ENCODE measurements at regions not wholly inside any gene's neighbourhood (a gene's known extent, or its start where the extent isn't known, plus 50 kb on each side); places are given as distances from the start of the nearest gene placed in this dataset.

DNA sequence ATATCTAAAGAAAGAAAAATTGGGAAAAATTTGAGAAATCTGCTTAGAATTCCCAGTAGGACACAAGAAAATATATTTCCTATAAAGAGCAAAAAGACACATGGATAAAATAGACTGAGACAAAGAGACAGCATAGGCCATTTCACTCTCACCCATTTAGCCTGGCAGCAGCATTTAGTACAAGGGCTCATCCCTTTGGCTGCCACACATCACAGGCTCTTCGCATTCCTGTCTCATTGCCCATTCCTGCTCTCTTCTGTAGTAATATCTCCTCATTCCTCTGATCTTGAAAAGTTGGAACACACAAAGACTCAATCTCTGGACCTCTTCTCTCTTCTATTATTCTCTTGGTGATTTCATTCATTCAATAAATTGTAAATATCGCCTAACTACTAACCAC is 162.6 kb downstream of the SOX11 start:
- H3F3A ChIP-seq (ENCODE audit: low read depth) = no peaks in the 10 kb centered on the region
- no peaks in the 10 kb centered on the region for H3K36me3 ChIP-seq (ENCODE audit: insufficient read depth, low read length)
- H3K4me3 ChIP-seq (ENCODE audit: low read length, poor library complexity, severe bottlenecking) = no peak overlapping the region
- no peaks in the 10 kb centered on the region for H3K79me2 ChIP-seq (ENCODE audit: insufficient read depth, low read length)
- no peaks in the 10 kb centered on the region for H3K27me3 ChIP-seq (ENCODE audit: insufficient read depth, low read length, poor library complexity, severe bottlenecking)
- no peaks in the 10 kb centered on the region for H3K9me3 ChIP-seq (ENCODE audit: insufficient read depth, low read depth, low read length)
- TF ChIP-seq, protein P1, sequence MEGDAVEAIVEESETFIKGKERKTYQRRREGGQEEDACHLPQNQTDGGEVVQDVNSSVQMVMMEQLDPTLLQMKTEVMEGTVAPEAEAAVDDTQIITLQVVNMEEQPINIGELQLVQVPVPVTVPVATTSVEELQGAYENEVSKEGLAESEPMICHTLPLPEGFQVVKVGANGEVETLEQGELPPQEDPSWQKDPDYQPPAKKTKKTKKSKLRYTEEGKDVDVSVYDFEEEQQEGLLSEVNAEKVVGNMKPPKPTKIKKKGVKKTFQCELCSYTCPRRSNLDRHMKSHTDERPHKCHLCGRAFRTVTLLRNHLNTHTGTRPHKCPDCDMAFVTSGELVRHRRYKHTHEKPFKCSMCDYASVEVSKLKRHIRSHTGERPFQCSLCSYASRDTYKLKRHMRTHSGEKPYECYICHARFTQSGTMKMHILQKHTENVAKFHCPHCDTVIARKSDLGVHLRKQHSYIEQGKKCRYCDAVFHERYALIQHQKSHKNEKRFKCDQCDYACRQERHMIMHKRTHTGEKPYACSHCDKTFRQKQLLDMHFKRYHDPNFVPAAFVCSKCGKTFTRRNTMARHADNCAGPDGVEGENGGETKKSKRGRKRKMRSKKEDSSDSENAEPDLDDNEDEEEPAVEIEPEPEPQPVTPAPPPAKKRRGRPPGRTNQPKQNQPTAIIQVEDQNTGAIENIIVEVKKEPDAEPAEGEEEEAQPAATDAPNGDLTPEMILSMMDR (conservative IDR thresholded peaks at IDR 0.05; ENCODE audit: low read length) = no peak
- no peak for TF ChIP-seq EZH2phosphoT487 (IDR thresholded peaks at IDR 0.05; ENCODE audit: borderline replicate concordance)
- no peaks in the 10 kb centered on the region for H3K4me1 ChIP-seq (ENCODE audit: insufficient read depth, low read length, poor library complexity, severe bottlenecking)
- H3K9me2 ChIP-seq (replicated peaks; ENCODE audit: low read depth, low read length) = no peaks in the 10 kb centered on the region
- no peak overlapping the region for H3K9ac ChIP-seq (ENCODE audit: low read depth, low read length, poor library complexity, severe bottlenecking)
- no peak overlapping the region for H3K4me2 ChIP-seq (ENCODE audit: low read depth, low read length, poor library complexity, severe bottlenecking)
- H4K20me1 ChIP-seq (ENCODE audit: insufficient read depth, low read length, poor library complexity, severe bottlenecking) = no peaks in the 10 kb centered on the region
- no peak overlapping the region for H2AFZ ChIP-seq (ENCODE audit: low read length)

DNA sequence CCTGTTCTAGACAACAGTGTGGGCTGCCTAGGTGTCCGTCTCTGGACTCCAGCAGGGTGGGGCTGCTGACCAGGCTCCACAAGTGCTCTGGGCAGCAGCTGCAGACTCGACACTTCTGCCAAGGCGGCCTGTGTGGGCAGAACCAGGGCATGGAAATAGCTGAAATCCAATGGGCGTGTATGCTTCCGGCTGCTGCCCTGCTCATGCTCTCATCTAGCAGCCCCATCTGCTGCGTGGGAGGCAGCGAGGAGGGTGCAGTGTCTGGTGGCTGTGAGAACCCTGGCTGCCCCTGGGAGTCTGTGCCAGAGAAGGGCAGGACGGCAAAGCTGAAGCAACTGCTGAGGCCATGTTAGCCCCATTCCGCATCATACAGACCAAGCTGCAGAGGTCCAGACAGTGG is 174.9 kb downstream of the SOX11 start:
- Histone ChIP-seq H3K9me2 (replicated peaks; ENCODE audit: low read depth, low read length) (no peaks in the 10 kb centered on the region), H2AFZ (ENCODE audit: low read length) (no peak overlapping the region), H3F3A (ENCODE audit: low read depth) (no peaks in the 10 kb centered on the region), H3K4me1 (ENCODE audit: insufficient read depth, low read length, poor library complexity, severe bottlenecking) (no peaks in the 10 kb centered on the region), H3K9ac (ENCODE audit: low read depth, low read length, poor library complexity, severe bottlenecking) (no peak overlapping the region), H3K79me2 (ENCODE audit: insufficient read depth, low read length) (no peaks in the 10 kb centered on the region), H3K27me3 (ENCODE audit: insufficient read depth, low read length, poor library complexity, severe bottlenecking) (no peaks in the 10 kb centered on the region), H4K20me1 (ENCODE audit: insufficient read depth, low read length, poor library complexity, severe bottlenecking) (no peaks in the 10 kb centered on the region), H3K9me3 (ENCODE audit: insufficient read depth, low read depth, low read length) (no peaks in the 10 kb centered on the region), H3K4me2 (ENCODE audit: low read depth, low read length, poor library complexity, severe bottlenecking) (no peak overlapping the region), H3K4me3 (ENCODE audit: low read length, poor library complexity, severe bottlenecking) (no peak overlapping the region), H3K36me3 (ENCODE audit: insufficient read depth, low read length) (no peaks in the 10 kb centered on the region)
- no peak for TF ChIP-seq EZH2phosphoT487 (IDR thresholded peaks at IDR 0.05; ENCODE audit: borderline replicate concordance)
- TF ChIP-seq, protein P1 (conservative IDR thresholded peaks at IDR 0.05; ENCODE audit: low read length) = no peak

DNA sequence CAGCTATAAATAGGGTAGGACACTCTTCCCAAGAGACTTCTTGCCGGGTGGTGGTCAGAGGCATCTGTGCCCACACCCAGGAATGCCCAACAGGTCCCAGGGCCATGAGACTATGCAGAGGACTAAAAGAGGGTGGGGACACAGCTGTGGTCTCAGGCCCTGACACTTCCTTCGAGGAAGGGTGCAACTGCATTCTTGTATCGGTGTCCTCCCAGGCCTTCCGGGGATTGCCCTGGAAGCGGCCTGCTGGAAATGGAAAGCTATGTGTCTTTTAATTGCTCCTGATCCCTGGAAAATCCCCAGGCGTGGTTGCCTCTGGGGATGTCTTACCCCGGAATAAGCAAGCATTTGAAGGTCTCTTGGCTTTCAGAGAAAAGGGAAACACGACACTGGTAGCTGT is 176.7 kb downstream of the SOX11 start:
- TF ChIP-seq, protein P1 (conservative IDR thresholded peaks at IDR 0.05; ENCODE audit: low read length) = no peak
- TF ChIP-seq EZH2phosphoT487 (IDR thresholded peaks at IDR 0.05; ENCODE audit: borderline replicate concordance) = no peak
- H3F3A ChIP-seq (ENCODE audit: low read depth) = no peaks in the 10 kb centered on the region
- no peaks in the 10 kb centered on the region for H4K20me1 ChIP-seq (ENCODE audit: insufficient read depth, low read length, poor library complexity, severe bottlenecking)
- H3K4me2 ChIP-seq (ENCODE audit: low read depth, low read length, poor library complexity, severe bottlenecking) = no peak overlapping the region
- no peaks in the 10 kb centered on the region for H3K79me2 ChIP-seq (ENCODE audit: insufficient read depth, low read length)
- no peaks in the 10 kb centered on the region for H3K4me1 ChIP-seq (ENCODE audit: insufficient read depth, low read length, poor library complexity, severe bottlenecking)
- H2AFZ ChIP-seq (ENCODE audit: low read length) = no peak overlapping the region
- no peak overlapping the region for H3K4me3 ChIP-seq (ENCODE audit: low read length, poor library complexity, severe bottlenecking)
- H3K36me3 ChIP-seq (ENCODE audit: insufficient read depth, low read length) = no peaks in the 10 kb centered on the region
- no peak overlapping the region for H3K9ac ChIP-seq (ENCODE audit: low read depth, low read length, poor library complexity, severe bottlenecking)
- no peaks in the 10 kb centered on the region for H3K9me3 ChIP-seq (ENCODE audit: insufficient read depth, low read depth, low read length)
- no peaks in the 10 kb centered on the region for H3K27me3 ChIP-seq (ENCODE audit: insufficient read depth, low read length, poor library complexity, severe bottlenecking)
- H3K9me2 ChIP-seq (replicated peaks; ENCODE audit: low read depth, low read length) = no peaks in the 10 kb centered on the region

Measured in Loucy (cell line).